ENCODE measurements at regions not wholly inside any gene's neighbourhood (a gene's known extent, or its start where the extent isn't known, plus 50 kb on each side); places are given as distances from the start of the nearest gene placed in this dataset.

DNA sequence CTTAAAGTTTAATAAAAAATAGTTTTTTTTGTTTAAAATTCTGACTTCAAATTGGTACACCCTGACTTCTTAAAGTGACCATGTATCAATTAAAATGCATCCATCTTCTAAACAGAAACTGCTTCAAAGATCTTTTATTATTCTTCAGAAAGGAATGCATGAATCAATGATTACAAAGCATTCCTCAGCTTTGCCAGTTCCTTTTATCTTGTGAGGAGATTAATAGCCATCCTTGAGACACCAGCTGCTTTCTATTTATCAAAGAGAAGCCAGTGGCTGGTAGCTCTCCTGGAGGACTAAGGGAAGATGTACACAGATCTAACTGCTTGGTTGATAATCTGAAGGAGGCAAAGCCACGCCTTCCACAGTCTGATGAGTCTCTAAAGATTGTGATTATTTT, 2222.5 kb downstream of the LRRC4C start:
- H3K27me3 ChIP-seq (ENCODE audit: control insufficient read depth, insufficient read depth, low read length) = no peaks in the 10 kb centered on the region
- H3K36me3 ChIP-seq (replicated peaks; ENCODE audit: control insufficient read depth, insufficient read depth, low read length) = no peaks in the 10 kb centered on the region
- no peak for DNase-seq
- H3K4me3 ChIP-seq (ENCODE audit: insufficient read depth, low read depth, low read length) = no peak overlapping the region

DNA sequence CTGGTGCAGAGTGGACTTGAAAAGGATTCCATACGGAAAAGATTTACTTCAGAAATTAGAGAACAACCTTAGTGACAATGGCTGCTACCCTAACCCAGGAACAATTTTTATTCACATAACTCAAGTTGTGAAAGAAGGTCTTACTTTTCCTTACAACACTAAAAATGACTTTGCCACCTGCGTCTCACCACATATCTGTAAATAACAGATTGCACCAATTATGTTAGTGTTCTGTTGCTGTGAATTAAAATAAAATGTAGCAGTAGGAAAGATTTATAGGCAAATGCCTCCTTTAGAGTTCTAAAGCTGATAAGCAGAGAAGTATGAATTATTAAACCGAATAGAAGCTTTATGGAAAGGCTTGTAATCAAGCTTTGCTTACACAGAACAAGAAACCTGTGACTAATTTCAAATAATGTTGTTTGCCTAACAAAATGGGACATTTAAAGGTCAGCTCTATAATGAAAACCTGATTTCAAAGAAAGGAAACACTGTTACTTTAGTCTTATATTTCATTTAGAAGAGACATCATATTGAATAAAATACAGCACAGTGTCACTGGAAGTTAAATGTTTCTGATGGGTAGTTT, 2237.8 kb downstream of the LRRC4C start:
- no peak overlapping the region for H3K4me3 ChIP-seq (ENCODE audit: insufficient read depth, low read depth, low read length)
- no peaks in the 10 kb centered on the region for H3K27me3 ChIP-seq (ENCODE audit: control insufficient read depth, insufficient read depth, low read length)
- no peak for DNase-seq
- H3K36me3 ChIP-seq (replicated peaks; ENCODE audit: control insufficient read depth, insufficient read depth, low read length) = no peaks in the 10 kb centered on the region

DNA sequence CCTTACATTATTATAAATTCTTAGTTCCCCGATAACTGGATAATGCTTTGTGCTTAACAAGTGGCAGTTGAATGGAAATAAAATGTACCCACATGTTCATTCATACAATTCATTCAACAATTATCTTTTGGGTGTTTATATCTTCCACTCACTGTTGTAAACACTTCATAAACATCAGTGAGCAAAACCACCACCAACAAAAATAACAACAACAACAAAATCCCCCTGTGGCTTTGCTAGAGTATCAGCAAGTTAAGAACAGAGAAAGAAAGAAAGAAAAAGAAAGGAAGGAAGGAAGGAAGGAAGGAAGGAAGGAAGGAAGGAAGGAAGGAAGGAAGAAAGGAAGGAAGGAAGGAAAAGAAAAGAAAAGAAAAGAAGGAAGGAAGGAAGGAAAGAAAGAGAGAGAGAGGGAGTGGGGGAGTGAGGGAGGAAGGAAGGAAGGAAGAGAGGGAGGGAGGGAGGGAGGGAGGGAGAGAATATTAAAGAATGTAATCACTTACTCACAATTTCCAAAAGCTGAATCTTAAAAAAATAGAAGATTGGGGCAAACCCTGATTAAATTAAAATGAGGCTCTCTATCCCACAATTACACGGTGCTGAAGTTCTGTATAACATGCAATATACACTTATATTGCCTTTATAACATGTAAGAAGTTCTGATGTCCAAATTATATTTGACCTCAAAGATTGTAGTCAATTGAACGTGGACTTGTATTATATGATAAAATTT, 2238.8 kb downstream of the LRRC4C start:
- no peak overlapping the region for H3K4me3 ChIP-seq (ENCODE audit: insufficient read depth, low read depth, low read length)
- H3K36me3 ChIP-seq (replicated peaks; ENCODE audit: control insufficient read depth, insufficient read depth, low read length) = no peaks in the 10 kb centered on the region
- no peak for DNase-seq
- no peaks in the 10 kb centered on the region for H3K27me3 ChIP-seq (ENCODE audit: control insufficient read depth, insufficient read depth, low read length)

DNA sequence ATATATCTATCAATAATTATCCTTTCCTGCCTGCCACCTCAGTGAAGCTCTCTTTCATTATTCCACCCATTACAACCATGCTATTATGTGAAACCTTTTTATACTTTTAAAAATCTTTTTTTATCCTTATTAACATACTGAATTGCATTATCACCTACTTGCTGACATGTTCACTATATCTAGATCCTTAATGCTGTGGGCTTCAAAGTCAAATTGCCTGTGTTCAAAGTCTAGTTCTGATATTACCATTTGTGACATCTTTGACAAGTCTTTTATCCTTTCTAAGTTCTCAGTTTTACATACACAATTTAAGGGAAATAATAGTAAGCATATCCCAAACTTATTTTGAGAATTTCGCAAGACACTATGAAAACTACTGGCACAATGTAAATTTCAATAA, 2239.4 kb downstream of the LRRC4C start:
- Histone ChIP-seq H3K36me3 (replicated peaks; ENCODE audit: control insufficient read depth, insufficient read depth, low read length) (no peaks in the 10 kb centered on the region), H3K4me3 (ENCODE audit: insufficient read depth, low read depth, low read length) (no peak overlapping the region), H3K27me3 (ENCODE audit: control insufficient read depth, insufficient read depth, low read length) (no peaks in the 10 kb centered on the region)
- DNase-seq = no peak

DNA sequence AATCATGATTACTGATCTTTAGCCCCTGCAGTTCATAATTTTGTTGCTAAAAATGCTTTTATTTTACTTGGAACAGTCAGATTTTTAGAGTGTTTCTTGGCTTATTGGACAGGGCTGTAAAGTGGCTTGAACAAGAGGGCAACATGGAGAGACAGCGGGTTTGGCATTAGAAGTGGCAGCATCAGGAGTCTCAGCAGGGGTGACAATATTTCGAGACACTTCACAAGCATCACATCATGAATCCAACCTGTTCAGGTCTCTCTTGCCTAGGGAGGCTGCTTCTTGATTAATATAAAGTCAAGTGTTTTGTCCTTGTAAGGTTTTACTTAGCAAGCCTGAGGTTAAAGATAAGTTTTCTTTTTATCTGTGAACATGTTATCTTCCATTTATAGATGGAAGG, 2249.5 kb downstream of the LRRC4C start:
- no peaks in the 10 kb centered on the region for H3K27me3 ChIP-seq (ENCODE audit: control insufficient read depth, insufficient read depth, low read length)
- H3K4me3 ChIP-seq (ENCODE audit: insufficient read depth, low read depth, low read length) = no peak overlapping the region
- H3K36me3 ChIP-seq (replicated peaks; ENCODE audit: control insufficient read depth, insufficient read depth, low read length) = no peaks in the 10 kb centered on the region
- DNase-seq = no peak

DNA sequence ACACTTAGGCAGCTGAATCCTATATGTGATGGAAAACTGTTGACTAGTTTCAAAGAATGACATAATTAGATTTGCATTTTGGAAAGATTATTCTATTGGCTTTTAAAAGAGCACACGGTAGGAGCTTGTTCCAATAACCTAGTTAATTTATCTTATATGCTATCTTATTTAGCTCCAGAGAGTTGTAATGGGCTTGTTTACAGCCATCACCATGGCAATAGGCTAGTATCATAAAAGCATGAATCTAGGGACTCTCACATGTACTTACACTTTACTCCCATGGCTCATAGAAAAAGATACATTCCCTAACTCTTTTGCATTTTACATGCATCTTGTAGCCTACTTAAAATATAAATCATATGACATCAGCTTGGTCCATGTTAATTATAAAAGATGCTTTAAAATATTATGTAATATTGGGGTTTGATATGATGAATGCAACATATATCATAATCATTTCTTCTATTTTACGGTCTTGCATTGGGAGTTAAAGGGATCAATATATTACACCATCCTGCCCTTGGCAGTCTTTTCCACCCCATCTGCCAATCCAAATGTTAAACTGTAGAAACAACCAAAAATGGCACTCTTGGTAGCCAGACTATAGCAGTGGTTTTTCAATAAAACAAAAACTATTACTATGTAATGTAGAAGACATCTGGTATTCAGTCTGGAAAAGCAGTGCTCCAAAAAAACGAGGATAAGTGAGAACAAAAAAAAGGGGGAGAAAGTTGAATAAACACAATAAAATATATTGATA, 2254.0 kb downstream of the LRRC4C start:
- no peaks in the 10 kb centered on the region for H3K27me3 ChIP-seq (ENCODE audit: control insufficient read depth, insufficient read depth, low read length)
- H3K4me3 ChIP-seq (ENCODE audit: insufficient read depth, low read depth, low read length) = no peak overlapping the region
- DNase-seq = no peak
- no peaks in the 10 kb centered on the region for H3K36me3 ChIP-seq (replicated peaks; ENCODE audit: control insufficient read depth, insufficient read depth, low read length)

DNA sequence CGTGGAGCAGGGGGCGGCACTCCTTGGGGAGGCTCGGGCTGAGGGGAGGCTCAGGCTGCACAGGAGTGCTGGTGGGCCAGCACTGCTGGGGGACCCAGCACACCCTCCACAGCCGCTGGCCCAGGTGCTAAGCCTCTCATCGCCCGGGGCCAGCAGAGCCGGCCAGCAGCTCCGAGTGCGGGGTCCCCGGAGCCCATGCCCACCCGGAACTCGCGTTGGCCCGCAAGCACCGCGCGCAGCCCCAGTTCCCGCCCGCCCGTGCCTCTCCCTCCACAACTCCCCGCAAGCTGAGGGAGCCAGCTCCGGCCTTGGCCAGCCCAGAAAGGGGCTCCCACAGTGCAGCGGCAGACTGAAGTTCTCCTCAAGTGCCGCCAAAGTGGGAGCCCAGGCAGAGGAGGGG, 2266.8 kb downstream of the LRRC4C start:
- Histone ChIP-seq H3K27me3 (ENCODE audit: control insufficient read depth, insufficient read depth, low read length) (no peaks in the 10 kb centered on the region), H3K36me3 (replicated peaks; ENCODE audit: control insufficient read depth, insufficient read depth, low read length) (no peaks in the 10 kb centered on the region), H3K4me3 (ENCODE audit: insufficient read depth, low read depth, low read length) (no peak overlapping the region)
- DNase-seq = no peak

DNA sequence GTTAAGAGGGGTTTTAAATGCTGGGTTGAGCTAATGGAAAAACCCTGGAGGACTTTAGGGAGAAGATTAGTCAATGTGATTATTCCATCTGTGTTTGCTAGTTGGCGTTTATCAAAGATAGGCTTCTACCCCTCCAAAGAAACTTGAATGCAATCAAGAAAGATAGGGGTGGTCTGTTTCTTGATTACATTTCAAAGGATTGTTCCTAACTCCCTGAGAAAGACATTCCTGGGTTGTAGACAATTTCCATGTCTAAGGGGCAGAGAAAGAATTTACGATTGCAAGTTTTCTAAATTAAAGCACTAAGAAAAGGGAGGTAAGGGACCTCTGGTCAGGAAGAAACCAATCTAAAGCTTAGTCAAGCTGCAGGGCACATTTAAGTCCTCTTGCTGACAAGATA, 2268.7 kb downstream of the LRRC4C start:
- H3K36me3 ChIP-seq (replicated peaks; ENCODE audit: control insufficient read depth, insufficient read depth, low read length) = no peaks in the 10 kb centered on the region
- no peak overlapping the region for H3K4me3 ChIP-seq (ENCODE audit: insufficient read depth, low read depth, low read length)
- no peaks in the 10 kb centered on the region for H3K27me3 ChIP-seq (ENCODE audit: control insufficient read depth, insufficient read depth, low read length)
- peak; percentile 23 for DNase-seq

DNA sequence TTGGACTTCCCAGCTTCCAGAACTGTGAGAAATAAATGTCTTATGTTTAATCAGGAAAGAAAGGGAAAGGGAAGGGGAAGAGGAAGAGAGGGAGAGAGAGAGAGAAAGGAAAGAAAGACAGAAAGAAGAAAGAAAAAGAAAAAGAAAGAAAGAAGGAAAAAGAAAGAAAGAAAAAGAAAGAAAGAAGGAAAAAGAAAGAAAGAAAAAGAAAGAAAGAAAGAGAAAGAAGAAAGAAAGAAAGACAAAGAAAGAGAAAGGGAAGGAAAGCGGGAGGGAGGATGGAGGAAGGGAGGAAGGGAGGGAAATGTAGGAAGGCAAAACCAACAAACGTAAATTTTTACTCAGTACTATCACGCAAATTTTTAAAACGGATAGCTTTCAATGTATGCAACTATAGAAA, 2281.8 kb downstream of the LRRC4C start:
- no peak overlapping the region for H3K4me3 ChIP-seq (ENCODE audit: insufficient read depth, low read depth, low read length)
- DNase-seq = no peak
- no peaks in the 10 kb centered on the region for H3K27me3 ChIP-seq (ENCODE audit: control insufficient read depth, insufficient read depth, low read length)
- H3K36me3 ChIP-seq (replicated peaks; ENCODE audit: control insufficient read depth, insufficient read depth, low read length) = no peaks in the 10 kb centered on the region

DNA sequence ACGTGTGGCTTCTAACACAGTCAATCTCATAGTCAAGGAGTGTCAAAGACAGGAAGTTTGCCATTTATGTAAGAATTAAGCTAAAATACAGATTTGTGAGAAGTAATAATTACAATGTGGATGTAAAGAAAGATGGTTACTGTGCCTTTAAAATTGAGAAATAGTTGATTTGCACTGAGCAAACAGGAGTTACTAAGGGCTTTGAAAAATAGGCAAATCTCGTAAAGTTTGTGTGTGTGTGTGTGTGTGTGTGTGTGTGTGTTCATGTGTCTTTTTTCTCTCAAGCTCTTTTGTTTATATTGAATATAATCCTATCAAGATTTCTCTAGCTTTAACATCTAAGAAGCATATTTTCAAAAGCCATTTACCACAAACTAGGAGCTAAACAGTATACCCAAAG, 2284.5 kb downstream of the LRRC4C start:
- Histone ChIP-seq H3K4me3 (ENCODE audit: insufficient read depth, low read depth, low read length) (no peak overlapping the region), H3K36me3 (replicated peaks; ENCODE audit: control insufficient read depth, insufficient read depth, low read length) (no peaks in the 10 kb centered on the region), H3K27me3 (ENCODE audit: control insufficient read depth, insufficient read depth, low read length) (no peaks in the 10 kb centered on the region)
- no peak for DNase-seq

DNA sequence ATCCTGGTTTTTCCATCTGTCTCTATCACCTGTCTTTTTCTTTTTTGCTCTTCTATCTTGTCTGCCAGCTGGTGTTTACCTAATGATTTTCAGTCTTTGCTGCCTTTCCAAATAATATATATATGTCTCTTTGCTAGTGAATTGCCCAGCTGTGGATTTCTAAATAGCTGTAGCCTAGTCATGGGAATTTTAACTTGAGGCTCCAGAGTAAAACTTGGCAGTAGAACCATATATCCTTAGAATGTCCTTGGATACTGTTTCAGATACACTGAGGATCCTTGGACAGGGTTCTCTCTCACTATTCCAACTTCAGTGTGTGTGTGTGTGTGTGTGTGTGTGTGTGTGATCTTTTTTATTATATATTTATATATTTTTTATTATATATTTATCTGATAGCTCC, 2285.3 kb downstream of the LRRC4C start:
- Histone ChIP-seq H3K36me3 (replicated peaks; ENCODE audit: control insufficient read depth, insufficient read depth, low read length) (no peaks in the 10 kb centered on the region), H3K4me3 (ENCODE audit: insufficient read depth, low read depth, low read length) (no peak overlapping the region), H3K27me3 (ENCODE audit: control insufficient read depth, insufficient read depth, low read length) (no peaks in the 10 kb centered on the region)
- no peak for DNase-seq

DNA sequence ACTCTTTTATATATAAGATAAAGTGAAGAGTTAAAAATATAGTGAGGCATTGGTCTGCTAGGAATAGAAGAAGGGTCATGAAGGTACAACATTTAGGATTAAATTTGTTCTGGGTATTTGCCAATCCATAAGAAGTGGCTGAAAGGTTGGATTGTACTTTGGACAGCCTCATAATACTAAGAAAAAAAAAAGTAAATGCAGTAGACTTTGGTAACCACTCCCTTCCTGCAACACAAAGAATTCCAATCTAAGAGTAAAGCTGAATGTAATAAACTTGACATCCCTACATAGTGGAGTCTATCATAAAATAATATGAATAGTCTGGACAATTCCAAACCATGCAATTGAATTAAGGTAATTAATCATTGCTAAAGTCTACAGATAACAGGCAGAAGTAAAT, 2294.4 kb downstream of the LRRC4C start:
- DNase-seq = no peak
- Histone ChIP-seq H3K27me3 (ENCODE audit: control insufficient read depth, insufficient read depth, low read length) (no peaks in the 10 kb centered on the region), H3K36me3 (replicated peaks; ENCODE audit: control insufficient read depth, insufficient read depth, low read length) (no peaks in the 10 kb centered on the region), H3K4me3 (ENCODE audit: insufficient read depth, low read depth, low read length) (no peak overlapping the region)

DNA sequence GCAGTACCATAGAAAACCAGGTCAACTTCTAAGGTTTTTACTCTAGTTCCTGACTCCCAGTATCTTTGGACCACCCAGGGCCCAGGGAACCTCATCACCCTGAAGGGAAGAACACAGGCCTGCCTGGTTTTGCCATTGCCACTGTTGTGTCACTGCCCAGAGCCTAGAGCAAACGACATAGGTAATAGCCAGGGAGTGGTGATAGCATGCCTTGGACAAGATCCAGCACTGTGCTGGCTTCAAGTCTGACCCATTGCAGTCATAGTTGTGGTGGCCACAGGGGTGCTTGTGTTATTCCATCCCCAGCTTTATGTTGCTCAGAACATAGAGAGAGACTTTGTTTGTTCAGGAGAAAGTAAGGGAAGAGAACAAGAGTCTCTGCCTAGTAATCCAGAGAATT, 2310.2 kb downstream of the LRRC4C start:
- Histone ChIP-seq H3K27me3 (ENCODE audit: control insufficient read depth, insufficient read depth, low read length) (no peaks in the 10 kb centered on the region), H3K4me3 (ENCODE audit: insufficient read depth, low read depth, low read length) (no peak overlapping the region), H3K36me3 (replicated peaks; ENCODE audit: control insufficient read depth, insufficient read depth, low read length) (no peaks in the 10 kb centered on the region)
- DNase-seq = no peak

DNA sequence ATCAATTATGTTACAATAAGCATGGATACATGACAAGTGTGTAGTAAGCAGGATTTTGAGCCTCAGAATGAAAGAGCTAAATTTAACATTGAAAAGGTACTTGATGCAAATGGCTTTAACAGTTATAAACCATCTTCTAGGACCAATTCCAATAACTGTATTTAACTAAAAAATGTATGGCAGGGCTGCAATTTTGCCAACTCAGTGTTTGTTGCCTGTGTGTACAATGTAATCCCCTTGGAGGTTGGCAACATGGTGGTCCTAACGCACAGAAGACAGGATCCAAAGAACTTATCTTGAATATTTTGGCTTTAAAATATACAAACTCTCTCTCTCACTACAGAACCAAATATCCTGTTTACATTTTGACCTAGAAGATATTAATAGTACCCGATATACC, 2314.1 kb downstream of the LRRC4C start:
- no peaks in the 10 kb centered on the region for H3K36me3 ChIP-seq (replicated peaks; ENCODE audit: control insufficient read depth, insufficient read depth, low read length)
- no peak for DNase-seq
- no peaks in the 10 kb centered on the region for H3K27me3 ChIP-seq (ENCODE audit: control insufficient read depth, insufficient read depth, low read length)
- no peak overlapping the region for H3K4me3 ChIP-seq (ENCODE audit: insufficient read depth, low read depth, low read length)

Measured in H7 (cell line).